ENCODE measurements at regions not wholly inside any gene's neighbourhood (a gene's known extent, or its start where the extent isn't known, plus 50 kb on each side); places are given as distances from the start of the nearest gene placed in this dataset.

- no peak overlapping the region for H3K4me3 ChIP-seq (ENCODE audit: low read depth, low read length)
- no peak for TF ChIP-seq CTCF (IDR thresholded peaks at IDR 0.05; ENCODE audit: low read depth, low read length, missing control alignments)
- no peak for DNase-seq (ENCODE audit: low read depth)
These were observed 1249.9 kb downstream of the EPHA7 start for GRCh38 chr6:92169506-92169905.

DNA sequence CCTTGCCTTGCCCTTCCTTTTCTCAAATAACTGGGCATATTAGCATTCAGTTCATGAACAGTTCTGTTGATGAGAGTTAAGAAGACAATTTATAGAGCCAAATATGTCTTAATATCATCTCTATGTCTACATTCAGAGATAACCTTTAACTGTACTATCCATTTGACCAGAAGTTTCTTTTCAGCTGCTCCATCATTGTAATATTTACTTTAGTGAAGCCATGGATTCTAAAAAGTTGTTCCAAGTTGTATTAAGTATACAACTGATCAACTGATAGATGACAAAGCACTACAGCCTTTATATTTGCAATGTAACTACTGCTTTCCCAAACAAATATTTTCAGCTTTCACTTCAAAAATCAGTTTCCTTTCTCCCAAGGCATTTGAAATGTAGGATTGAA, 1252.7 kb downstream of the EPHA7 start:
- H3K4me3 ChIP-seq (ENCODE audit: low read depth, low read length), result no peak overlapping the region
- TF ChIP-seq CTCF (IDR thresholded peaks at IDR 0.05; ENCODE audit: low read depth, low read length, missing control alignments), result no peak
- no peak for DNase-seq (ENCODE audit: low read depth)

- TF ChIP-seq CTCF (IDR thresholded peaks at IDR 0.05; ENCODE audit: low read depth, low read length, missing control alignments), result no peak
- no peak for DNase-seq (ENCODE audit: low read depth)
These were observed 1257.4 kb downstream of the EPHA7 start for GRCh38 chr6:92161953-92162352.

GRCh38 chr6:92160226-92160625, 1259.1 kb downstream of the EPHA7 start:
- H3K4me3 ChIP-seq (ENCODE audit: low read depth, low read length), result no peak overlapping the region
- DNase-seq (ENCODE audit: low read depth), result no peak
- TF ChIP-seq CTCF (IDR thresholded peaks at IDR 0.05; ENCODE audit: low read depth, low read length, missing control alignments), result no peak

More at GRCh38 chr6:92161953-92162352, 1257.4 kb downstream of the EPHA7 start:
- H3K4me3 ChIP-seq (ENCODE audit: low read depth, low read length), result no peak overlapping the region

DNA sequence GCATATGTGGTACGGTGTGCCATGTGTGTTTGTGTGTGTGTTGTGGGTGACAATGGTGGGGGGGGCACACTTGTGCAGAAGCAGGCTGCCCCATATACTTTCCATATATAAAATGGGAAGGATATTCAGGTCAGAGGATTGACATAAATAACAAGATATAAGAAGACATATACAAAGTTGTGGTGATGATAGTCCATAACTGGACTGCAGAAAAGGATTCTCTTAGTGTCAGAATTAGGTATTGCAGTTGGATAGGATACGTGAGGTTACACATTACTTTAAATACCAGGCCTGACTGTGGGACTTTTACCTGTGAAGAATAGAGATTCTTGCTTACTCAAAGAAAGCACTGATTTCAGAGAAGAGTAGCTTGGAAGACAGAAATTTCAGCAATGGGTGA, 1260.3 kb downstream of the EPHA7 start:
- H3K4me3 ChIP-seq (ENCODE audit: low read depth, low read length), result no peak overlapping the region
- DNase-seq (ENCODE audit: low read depth), result no peak
- no peak for TF ChIP-seq CTCF (IDR thresholded peaks at IDR 0.05; ENCODE audit: low read depth, low read length, missing control alignments)

- no peak for DNase-seq (ENCODE audit: low read depth)
- no peak overlapping the region for H3K4me3 ChIP-seq (ENCODE audit: low read depth, low read length)
- TF ChIP-seq CTCF (IDR thresholded peaks at IDR 0.05; ENCODE audit: low read depth, low read length, missing control alignments), result no peak
These were observed 1268.8 kb downstream of the EPHA7 start for GRCh38 chr6:92150553-92150952.

- H3K4me3 ChIP-seq (ENCODE audit: low read depth, low read length), result no peak overlapping the region
- no peak for DNase-seq (ENCODE audit: low read depth)
- TF ChIP-seq CTCF (IDR thresholded peaks at IDR 0.05; ENCODE audit: low read depth, low read length, missing control alignments), result no peak
These were observed 1272.1 kb downstream of the EPHA7 start for GRCh38 chr6:92147246-92147645.
